AG08395 (cell line): ENCODE measurements at regions not wholly inside any gene's neighbourhood (a gene's known extent, or its start where the extent isn't known, plus 50 kb on each side); places are given as distances from the start of the nearest gene placed in this dataset.
"Not testable (repeated sequence)": the region's sequence is repeated elsewhere in the genome, so short reads cannot be mapped to it uniquely, and the experiment has no call there.

ENCODE experiments used
- DNase-seq: peaks from one replicate; pipeline ENCODE4 v3.0.0; 2012; ENCODE audit warnings: mixed read lengths, low spot score

DNA sequence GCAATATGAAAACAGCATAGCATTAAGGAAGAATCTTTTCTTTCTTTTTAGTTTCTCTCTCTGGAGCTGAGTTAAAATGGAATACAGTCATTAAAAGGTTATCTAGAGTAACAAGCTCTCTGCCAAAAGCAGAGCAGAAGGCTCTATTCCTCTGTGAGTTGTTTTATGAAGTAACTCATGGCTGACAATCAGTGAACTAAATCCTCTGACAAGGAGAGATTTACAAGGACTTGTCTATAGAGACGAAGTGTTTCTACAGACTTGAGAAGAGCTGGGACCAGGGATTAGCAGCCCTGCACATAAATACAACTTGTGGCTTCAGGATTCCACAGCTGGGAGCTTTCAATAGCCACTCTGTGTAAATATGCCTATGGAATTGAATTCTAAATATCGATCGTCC is 192.5 kb upstream of the RAG2 start:
- DNase-seq, result no peak

DNA sequence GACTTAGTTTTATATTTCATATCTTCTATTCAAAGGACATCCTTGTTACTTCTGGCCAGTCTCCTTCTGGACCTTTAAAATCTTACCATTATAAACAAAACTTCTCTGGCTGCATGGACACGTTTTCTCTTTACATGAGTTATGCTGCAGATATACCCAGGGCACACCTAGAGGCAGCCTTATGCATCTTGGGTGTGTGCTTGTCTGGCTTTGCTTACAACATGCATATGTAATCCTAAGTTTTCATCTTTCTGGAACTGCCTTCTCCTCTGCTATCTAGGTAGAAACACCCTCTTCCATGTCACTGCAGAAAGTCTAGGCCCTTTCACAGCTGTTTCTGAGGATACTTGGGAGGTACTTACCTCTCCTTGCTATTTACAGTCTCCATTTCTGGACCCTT is 185.8 kb upstream of the RAG2 start:
- no peak for DNase-seq

DNA sequence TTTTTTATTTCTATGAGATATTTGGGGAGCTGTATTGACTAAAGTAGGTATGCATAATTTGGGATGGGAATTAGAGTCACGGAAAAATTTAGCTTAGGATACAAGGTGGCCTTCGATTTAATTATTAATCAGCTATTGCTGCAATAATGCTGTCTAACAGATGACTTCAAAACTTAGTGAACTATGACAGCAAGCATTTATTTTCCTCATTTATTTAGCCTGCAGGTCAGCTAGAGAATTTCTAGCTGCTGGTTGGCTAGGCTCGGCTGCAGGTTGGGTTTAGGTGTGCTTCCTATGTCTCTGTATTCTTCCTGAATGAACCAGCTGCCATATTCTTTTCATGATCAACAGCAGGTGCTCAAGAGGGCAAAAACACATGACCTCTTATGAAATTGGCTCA is 181.8 kb upstream of the RAG2 start:
- DNase-seq, result no peak

DNA sequence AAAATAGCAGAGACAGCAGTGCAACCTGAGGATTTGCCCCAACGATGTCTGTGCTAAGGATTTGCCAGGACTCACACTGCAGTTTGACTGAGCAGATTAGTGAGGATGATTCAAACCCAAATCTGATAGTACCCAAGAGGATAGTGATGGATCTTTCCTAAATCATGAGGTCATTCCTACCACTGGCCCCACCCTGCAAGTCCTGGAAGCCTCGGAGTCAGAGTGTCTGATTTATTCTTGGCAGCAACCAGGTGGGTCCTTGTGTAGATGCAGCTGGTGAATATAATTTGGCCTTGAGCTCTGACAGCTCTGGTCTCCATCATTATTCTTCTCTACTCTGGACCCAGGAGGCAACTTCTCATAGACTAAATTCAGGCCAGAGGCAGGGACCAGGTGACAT is 179.3 kb upstream of the RAG2 start:
- no peak for DNase-seq

DNA sequence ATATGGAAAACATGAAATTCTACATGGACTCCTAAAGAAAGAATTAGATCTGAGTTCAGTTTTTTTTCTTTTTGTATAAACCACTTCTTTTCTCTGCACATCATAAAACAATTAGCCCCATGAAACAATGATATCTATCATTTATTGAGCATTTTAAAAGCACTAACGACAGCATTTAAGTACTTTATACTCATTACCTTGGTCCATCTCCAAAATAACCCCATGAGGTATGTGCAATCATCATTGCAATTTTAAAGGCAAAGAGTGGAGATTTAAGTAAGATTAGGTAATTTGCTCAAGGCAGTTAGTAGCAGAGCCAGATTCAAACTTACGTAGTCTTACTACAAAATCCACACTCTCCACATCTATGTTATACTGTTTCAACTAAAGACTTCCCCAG is 177.7 kb upstream of the RAG2 start:
- no peak for DNase-seq

DNA sequence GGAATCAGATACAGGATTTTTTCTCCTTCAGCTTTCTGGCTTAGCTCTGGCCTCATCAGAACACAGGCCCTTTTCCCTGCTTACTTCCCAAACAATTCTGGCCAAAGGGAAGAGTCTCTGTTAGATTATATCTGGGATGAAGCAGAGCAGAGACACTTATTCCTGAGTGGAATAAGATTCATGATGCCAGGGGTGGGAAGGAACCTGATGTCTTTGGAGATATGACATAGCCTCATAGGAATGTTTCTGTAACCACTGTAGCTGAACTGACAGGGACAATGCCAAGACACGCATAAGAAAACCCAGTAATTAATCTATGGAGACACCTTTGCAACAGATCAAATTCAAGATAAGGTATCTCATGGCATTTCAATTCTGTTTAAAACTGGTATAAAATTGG is 177.1 kb upstream of the RAG2 start:
- peak; percentile 18 for DNase-seq

DNA sequence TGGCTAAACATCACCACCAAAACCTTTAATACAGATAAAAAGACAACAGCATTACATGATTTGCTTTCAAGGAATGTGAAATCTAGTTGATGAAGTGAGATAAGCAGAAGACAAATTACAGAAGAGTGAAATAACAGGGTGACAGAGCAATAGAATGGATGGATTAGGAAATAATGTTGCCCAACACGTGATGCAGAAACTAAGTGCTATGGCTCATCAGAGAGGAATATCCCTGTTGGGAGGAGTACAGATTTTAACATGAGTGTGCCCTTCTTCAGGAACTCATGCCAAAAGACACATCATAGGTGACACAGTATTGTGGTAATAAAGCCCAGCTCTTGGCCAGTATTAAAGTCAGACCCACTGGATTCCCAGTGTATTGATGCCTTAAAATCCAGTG is 176.6 kb upstream of the RAG2 start:
- peak; percentile 72 for DNase-seq

DNA sequence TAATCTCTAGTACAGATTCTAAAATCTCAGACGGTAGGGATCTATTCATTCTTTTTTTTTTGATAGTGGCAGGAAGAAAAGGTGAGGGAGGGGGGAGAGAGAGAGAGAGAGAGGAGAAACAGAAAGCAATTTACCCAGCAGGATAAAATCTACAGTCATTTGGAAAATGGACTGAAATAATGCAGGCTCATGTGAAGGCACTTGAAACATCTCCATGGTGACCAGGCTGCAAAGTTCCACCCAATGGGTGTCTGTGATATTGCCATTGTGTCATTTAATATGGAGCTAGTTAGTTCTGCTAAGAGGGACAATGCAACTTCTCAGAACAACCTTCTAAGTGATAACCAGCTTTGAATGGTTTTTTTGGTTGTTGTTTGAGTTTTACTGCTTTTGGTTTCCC is 165.2 kb upstream of the RAG2 start:
- DNase-seq, result no peak

DNA sequence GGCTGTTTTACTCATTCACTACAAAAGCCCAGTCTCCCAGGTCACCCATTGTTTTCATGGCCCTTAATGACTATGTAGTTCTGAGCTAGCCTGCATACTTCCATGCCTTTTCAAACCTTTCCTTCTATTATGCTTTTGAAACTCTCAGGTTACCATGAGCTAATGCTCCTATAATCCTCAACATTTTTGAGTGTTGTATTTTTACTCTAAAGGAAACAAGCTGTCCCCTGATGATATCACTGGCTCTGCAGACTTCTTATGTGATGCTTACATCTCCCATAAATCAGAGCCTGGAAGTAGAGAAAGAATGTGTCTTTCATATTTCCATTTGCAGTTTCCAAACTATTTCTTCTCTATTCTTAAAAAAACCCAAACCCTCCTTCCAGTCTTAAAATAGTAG is 159.0 kb upstream of the RAG2 start:
- DNase-seq, result no peak

DNA sequence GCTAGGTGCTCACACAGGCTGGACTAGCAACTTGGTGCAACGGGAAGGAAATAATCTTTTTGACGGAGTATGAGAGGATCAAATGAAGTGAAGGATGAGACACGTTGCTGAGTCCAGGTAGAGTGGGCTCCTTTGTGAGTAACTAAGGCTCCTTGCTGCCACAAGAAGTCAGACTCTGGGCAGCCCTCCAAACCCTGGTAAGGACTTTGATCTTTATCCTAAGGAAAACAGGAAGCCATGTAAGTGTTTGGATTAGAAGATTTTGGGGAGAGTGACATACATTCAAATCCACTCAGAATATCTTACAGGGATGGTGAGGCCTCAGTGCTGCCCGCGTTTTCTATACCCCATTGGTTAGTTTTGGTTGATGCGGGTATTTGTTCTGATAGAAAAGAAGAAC is 155.9 kb upstream of the RAG2 start:
- no peak for DNase-seq

DNA sequence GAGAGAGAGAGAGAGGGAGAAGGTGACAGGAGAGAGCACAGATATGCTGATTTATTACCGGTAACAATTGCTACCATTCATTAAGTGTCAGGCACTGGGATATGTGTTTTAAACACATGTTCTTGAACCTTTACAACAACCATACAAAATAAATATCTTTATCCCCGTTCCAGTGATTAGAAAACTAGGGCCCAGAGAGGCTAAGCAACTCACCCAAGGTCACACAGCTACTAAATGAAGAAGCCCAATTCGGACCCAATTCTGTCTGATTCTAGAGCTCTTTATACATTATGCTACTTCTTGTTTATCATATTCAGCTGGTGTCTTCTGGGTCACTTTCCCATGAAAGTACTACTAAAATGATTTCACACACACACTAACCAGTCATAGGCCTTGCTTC is 154.0 kb upstream of the RAG2 start:
- DNase-seq, result no peak

DNA sequence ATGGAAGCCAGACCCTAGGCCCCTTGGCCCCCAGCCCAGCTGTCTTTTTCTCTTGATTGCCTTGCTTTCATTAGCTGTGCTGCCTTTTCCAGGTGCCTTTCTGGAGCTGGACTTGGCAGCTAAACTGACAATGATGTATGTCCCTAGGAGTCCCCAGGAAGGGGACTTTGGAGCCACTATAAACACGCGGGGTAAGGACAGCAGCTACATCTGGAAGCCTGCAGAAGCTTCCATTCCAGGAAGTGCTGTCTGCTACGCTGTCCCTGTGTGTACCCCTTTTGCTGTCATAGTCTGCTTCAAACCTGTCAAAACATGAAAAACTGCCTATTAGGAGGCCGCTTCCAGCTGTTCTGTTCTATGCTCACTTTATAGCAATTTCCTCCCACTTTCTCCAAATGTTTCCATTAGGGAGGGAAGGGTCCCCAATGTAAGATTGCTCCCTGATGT is 153.3 kb upstream of the RAG2 start:
- no peak for DNase-seq

DNA sequence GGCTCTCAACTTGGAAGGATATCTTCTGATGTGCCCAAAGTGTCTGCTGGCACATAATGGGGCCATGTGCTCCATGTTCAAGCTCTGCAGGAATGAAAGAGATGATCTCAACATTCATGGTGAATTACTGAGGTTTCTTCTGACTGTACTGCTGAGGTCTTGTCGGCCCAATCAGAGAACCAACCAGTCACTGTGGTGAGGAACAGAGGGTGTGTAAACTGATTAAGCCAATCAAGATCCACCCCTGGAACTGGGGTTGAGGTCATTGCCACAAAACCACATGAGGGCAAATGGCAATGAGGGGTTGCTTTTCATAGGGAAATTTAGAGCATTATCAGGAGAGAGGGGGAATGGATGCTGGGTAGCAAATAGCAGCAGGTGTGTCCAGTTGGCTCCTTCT is 152.3 kb upstream of the RAG2 start:
- DNase-seq, result peak; percentile 6

DNA sequence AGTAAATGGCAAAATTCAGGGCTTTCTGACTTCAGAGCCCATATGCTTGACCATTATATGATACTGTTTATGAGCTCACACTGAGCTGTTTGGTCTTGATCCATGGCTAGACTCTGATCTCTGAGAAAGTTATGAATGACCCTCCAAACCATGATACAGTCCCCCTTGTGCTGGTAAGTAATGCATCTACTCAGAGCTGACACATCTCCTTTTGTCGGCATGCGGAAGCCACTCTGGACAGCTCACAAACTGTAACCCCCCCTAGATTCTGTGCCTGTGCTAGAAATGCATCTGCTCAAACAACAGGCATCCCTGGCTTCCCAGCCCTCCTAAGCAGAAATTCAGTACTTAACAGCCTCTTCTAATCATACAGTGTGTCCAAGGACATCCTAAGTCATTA is 150.8 kb upstream of the RAG2 start:
- DNase-seq, result no peak

DNA sequence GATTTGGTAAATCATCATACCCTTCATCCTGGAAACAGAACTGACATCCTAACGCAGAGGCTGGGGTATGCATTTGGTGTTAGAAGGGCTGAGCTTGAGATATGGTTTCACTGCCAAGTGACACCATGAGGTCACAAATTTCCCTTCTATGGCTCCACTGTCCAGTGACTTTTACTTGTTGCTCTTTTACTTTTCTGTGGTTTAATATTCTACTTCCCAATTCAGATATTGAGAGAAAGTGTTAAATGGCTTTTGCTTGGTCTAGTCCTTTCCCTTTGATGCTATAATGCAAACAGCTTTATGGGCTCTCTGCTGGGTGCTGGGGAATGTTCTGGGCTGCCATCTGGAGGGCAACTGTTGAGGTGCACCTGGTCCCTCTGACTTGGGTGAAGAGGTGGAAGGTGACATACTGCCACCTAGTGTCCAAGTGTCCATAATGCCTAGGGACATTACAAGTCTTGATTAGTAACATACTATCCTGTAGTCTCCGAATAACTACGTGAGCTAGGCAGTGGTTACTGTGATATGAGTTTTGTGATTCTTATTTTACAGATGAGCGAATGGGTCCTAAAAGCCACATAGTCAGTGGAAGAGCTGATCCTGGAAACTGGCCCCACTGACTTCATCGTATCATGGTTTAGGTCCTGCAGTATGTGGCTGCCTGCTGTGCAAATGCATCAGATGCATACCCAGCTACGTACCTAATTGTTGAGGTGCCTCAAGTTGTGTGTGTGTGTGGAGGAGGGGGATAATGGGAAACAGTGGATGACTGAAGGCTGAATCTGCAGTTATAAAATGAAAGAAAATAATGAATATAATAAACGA is 149.1 kb upstream of the RAG2 start:
- peak; percentile 86 for DNase-seq

DNA sequence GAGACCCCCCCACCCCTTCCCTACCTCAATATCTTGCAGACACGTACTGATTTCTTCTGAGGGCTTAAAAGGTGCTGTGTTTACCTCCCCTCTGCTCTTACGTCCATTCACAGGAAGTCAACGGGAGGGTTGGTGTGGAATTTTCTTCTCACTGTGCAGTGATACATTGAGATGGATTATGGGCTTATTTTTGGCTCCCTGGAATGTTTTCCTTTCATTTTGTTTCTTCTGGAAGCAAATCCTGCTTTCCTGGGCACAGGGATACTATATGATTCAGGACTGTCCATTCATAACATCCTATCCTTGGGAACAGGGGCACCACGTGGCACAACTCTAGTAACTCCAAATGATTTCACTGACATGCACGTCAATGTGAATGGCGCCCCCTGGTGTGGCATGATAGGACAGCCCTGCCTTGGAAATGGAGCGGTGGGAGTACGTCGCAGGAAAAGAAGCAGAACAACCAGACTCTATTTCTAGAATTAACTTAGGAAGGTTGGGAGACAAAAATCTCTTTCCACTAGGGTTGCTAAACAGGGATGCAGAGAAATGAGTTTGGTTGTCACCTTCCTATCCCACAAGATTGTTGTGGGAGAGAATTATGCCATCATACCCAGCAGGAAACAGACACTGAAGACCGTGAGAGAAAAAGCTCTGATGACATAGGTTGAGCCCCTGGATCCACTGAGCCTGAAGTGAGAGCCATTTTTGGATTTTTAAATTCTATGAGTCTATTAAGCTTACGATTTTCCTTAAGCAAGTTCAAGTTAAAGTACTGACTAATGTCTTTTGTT is 146.5 kb upstream of the RAG2 start:
- peak; percentile 53 for DNase-seq

DNA sequence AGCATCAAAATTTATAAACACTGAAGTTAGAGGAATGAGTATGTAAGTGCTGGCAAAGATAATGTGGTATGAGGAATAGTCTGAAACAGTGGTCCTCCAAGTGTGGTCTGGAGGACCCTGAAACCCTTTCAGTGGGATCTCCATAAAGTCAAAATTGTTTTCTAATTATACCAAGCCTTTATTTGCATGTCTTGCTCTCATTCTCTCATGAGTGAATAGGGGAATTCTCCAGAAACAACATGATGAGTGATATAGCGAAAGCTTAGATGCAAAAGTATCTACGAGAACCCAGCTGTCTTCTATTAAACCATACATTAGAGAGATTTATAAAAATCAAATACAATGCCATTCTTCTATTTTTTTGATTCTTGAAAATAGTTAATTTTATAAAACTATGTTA is 145.0 kb upstream of the RAG2 start:
- DNase-seq, result no peak

DNA sequence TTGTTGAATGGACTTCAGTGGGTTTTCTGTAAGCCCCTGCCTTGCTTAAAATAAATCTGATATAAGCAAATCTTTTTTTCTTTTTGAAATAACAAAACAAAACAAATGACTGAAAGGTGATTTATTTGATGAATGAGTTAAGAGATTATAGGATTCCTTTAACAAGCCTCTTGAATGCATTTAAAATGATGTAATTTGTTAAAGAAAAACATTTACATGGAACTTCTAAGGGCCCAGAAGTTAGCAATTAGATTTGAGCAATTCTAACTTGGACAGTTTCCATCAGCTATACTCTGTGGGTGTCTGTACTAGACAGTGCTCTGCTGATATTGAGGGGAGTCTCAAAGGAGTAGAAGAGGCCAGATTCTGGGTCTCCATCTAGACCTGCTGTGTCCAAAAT is 143.5 kb upstream of the RAG2 start:
- no peak for DNase-seq

DNA sequence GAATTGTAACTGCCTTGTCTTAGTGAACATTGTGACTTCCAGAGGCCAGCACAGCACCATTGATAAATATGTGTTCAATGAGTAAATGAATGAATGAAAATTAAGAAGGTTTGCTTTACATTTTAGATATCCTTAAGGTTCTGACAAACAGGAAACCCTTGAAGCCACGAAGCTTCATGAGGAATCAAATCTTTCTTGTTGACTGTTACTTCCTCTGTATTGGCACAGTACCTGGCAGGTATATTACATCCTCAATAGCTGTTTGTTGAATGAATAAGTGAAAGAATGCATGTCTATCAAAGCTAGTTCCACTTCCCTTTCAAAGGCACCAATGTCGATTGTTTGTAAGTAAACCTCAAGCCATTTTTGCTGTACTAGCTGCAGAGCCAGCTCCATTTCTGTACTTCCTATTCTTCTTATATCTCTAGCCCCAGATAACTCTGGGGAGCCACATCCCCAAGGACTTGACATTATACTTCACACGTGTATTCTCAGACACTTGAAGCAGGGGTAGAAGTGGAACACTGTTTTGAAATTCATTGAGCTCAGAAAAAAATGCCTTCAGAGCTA is 140.3 kb upstream of the RAG2 start:
- no peak for DNase-seq

DNA sequence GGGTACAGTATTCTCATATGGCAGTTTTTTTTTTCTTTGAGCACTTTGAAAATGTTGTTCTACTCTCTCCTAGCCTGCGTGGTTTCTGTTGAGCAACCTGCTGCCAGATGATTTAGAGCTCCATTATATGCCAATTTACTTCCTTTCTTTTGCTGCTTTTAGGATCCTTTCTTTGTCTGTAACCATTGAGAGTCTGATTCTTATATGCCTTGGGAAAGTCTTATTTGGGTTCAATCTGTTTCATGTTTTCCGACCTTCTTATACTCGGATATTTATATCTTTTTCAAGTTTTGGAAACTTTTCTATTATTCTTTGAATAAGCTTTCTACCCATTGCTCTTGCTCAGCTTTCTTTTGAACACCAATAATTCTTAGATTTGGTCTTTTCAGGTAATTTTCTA is 138.1 kb upstream of the RAG2 start:
- DNase-seq, result no peak

DNA sequence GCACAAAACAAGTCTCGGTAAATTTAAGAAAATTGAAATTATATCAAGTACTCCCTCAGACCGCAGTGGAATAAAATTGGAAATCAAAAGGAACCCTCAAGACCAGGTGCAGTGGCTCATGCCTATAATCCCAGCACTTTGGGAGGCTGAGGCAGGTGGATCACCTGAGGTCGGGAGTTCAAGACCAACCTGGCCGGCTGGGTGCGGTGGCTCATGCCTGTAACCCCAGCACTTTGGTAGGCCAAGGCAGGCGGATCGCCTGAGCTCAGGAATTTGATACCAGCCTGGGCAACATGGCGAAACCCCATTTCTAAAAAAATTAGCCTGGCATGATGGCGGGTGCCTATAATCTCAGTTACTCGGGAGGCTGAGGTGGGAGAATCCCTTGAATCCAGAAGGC is 135.7 kb upstream of the RAG2 start:
- not testable (repeated sequence) for DNase-seq

DNA sequence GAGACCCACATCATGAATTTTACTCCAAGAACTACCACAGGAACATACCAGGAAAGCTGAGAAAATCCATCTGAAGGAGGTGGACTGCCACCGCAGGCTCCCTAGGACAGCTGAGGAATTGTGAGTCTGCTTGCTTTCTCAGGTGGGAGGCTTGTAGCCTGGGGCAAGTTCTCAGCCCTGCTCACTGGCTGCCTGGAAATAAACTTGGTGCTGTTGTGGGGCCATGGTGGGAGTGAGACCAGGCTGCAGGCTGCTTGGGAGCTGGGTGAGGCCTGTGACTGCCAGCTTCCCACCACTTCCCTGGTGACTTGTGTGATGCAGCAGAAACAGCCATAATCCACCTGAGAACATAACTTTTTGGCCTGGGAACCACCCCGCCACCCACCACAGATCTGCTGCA is 132.7 kb upstream of the RAG2 start:
- DNase-seq, result no peak

DNA sequence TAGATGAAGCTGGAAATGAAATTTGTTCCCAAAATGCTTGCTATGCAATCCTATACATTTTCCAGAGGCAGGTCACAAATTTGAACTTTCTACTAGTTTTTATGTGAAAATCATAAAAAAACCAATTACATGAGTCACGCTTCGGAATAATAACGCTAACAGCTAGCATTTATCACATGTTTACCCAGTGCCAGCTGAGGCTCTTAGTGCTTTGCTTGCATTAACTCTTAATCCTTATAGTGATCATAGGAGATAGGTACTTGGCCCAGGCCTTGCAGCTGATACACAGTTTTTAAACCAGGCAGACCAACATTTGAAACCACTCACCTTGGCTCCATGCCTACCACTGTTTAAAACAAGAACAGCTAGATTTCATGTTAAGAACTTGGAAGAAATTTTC is 131.8 kb upstream of the RAG2 start:
- no peak for DNase-seq
